Neural cell (in vitro differentiated cells): ENCODE measurements at regions not wholly inside any gene's neighbourhood (a gene's known extent, or its start where the extent isn't known, plus 50 kb on each side); places are given as distances from the start of the nearest gene placed in this dataset.

Source experiments
- H2AFZ ChIP-seq: fragments of 200-600, 300-800 bp; sonication (generic), shearing (Covaris generic); 2 replicates; pipeline ENCODE4 v1.6.0; 2014; ENCODE audit warnings: low read depth, mild to moderate bottlenecking, antibody characterized with exemption, low read length, moderate library complexity
- H3F3A ChIP-seq: fragments of 200-600 bp; shearing (Covaris generic); 2 replicates; pipeline ENCODE4 v1.6.1; 2016; ENCODE audit warnings: mild to moderate bottlenecking, moderate library complexity, mixed read lengths, antibody characterized with exemption, low read length; ENCODE audit not compliant: insufficient read depth, poor library complexity, severe bottlenecking
- H3K27ac ChIP-seq: fragments of 200-600, 300-800 bp; sonication (generic), shearing (Covaris generic); 2 replicates; pipeline ENCODE4 v1.5.1; 2014; ENCODE audit warnings: mild to moderate bottlenecking, low read length, moderate library complexity
- H3K27me3 ChIP-seq: fragments of 300-800, 200-600 bp; sonication (generic), shearing (Covaris generic); 2 replicates; pipeline ENCODE4 v1.6.0; 2014; ENCODE audit warnings: mild to moderate bottlenecking, low read depth, low read length, moderate library complexity; ENCODE audit not compliant: insufficient read depth
- H3K36me3 ChIP-seq: fragments of 300-800, 200-600 bp; sonication (generic), shearing (Covaris generic); 2 replicates; pipeline ENCODE4 v1.5.1; 2014; ENCODE audit warnings: mild to moderate bottlenecking, antibody characterized with exemption, low read length, moderate library complexity; ENCODE audit not compliant: insufficient read depth
- H3K4me2 ChIP-seq: fragments of 300-800, 200-600 bp; sonication (generic), shearing (Covaris generic); 2 replicates; pipeline ENCODE4 v1.6.0; 2014; ENCODE audit warnings: mild to moderate bottlenecking, low read length
- H3K4me3 ChIP-seq: fragments of 300-800, 200-600 bp; sonication (generic), shearing (Covaris generic); 2 replicates; pipeline ENCODE4 v1.5.1; 2014; ENCODE audit warnings: mild to moderate bottlenecking, low read length, moderate library complexity
- H3K79me2 ChIP-seq: fragments of 200-600 bp; shearing (Covaris generic); replicated peaks from 2 replicates; pipeline ENCODE4 v1.6.0; 2014; ENCODE audit warnings: mild to moderate bottlenecking, low read length, moderate library complexity; ENCODE audit not compliant: insufficient read depth
- H3K9ac ChIP-seq: fragments of 300-800, 200-600 bp; sonication (generic), shearing (Covaris generic); 2 replicates; pipeline ENCODE4 v1.6.1; 2016; ENCODE audit warnings: mild to moderate bottlenecking, low read length, mixed read lengths
- H3K9me2 ChIP-seq: fragments of 200-600 bp; shearing (Covaris generic); 2 replicates; pipeline ENCODE4 v1.6.1; 2016; ENCODE audit warnings: mild to moderate bottlenecking, low read length, mixed read lengths; ENCODE audit not compliant: insufficient read depth
- H3K9me3 ChIP-seq: fragments of 200-600, 300-800 bp; sonication (generic), shearing (Covaris generic); 2 replicates; pipeline ENCODE4 v1.6.1; 2016; ENCODE audit warnings: mild to moderate bottlenecking, mixed run types, low read length, moderate library complexity, mixed read lengths
- H4K20me1 ChIP-seq: fragments of 200-600 bp; shearing (Covaris generic); 2 replicates; pipeline ENCODE4 v1.6.1; 2016; ENCODE audit warnings: mild to moderate bottlenecking, mixed run types; ENCODE audit not compliant: insufficient read depth
- EP300 ChIP-seq: fragments of 450-650 bp; conservative IDR thresholded peaks from 2 replicates; pipeline ENCODE4 v1.6.1; 2014; ENCODE audit warnings: antibody characterized with exemption, mild to moderate bottlenecking, moderate library complexity; ENCODE audit not compliant: poor library complexity, severe bottlenecking
- EZH2 ChIP-seq: fragments of 200-600, 300-800 bp; shearing (Covaris generic), sonication (generic); IDR thresholded peaks from 2 replicates; pipeline ENCODE4 v1.6.1; 2014; ENCODE audit warnings: antibody characterized with exemption, low read length, borderline replicate concordance, mild to moderate bottlenecking; ENCODE audit not compliant: insufficient read depth, poor library complexity, severe bottlenecking
- MXI1 ChIP-seq: fragments of 450-650 bp; conservative IDR thresholded peaks from 2 replicates; pipeline ENCODE4 v1.6.1; 2014; ENCODE audit warnings: antibody characterized with exemption, mild to moderate bottlenecking; ENCODE audit not compliant: poor library complexity, severe bottlenecking
- POLR2AphosphoS5 ChIP-seq: IDR thresholded peaks from 2 replicates; pipeline ENCODE4 v1.6.1; 2012
- RAD21 ChIP-seq: fragments of 450-650 bp; conservative IDR thresholded peaks from 2 replicates; pipeline ENCODE4 v1.6.1; 2014; ENCODE audit warnings: antibody characterized with exemption, mild to moderate bottlenecking, moderate library complexity
- SMC3 ChIP-seq: fragments of 450-650 bp; conservative IDR thresholded peaks from 2 replicates; pipeline ENCODE4 v1.6.1; 2014; ENCODE audit warnings: antibody characterized with exemption, mild to moderate bottlenecking, moderate library complexity; ENCODE audit not compliant: poor library complexity
- TAF1 ChIP-seq: IDR thresholded peaks from 2 replicates; pipeline ENCODE4 v1.6.1; 2012; ENCODE audit warnings: low read depth
- TF ChIP-seq, protein P1 (sequence below): fragments of 450-650 bp; IDR thresholded peaks from 2 replicates; pipeline ENCODE4 v1.5.1; 2014; ENCODE audit warnings: antibody characterized with exemption, mild to moderate bottlenecking, moderate library complexity; ENCODE audit not compliant: poor library complexity, severe bottlenecking
- TF ChIP-seq, protein P2 (sequence below): IDR thresholded peaks from 2 replicates; pipeline ENCODE4 v1.6.1; 2012; ENCODE audit warnings: borderline replicate concordance

DNA sequence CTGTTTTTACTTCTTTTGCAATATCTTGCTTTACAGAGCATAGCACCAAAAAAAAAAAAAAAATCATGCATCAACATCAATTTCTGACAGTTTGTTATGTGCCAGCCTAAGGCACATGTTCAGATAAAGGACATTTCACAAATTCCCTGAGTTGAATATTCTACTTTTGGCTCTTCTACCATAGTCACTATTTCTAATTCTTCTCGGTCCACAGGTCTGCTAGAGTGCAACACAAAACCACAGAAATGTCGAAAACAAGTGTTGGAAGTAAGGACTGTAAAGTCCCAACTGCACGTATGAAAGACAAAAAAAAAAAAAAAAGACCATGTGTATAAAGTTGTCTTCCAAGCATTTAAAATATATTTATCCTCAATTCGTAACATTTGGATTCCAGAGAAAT is 494.2 kb upstream of the INTU start:
- Histone ChIP-seq H3K9me2 (no peaks in the 10 kb centered on the region), H2AFZ (no peak overlapping the region), H3K36me3 (no peaks in the 10 kb centered on the region), H3K79me2 (no peaks in the 10 kb centered on the region), H3K9ac (no peak overlapping the region), H4K20me1 (no peaks in the 10 kb centered on the region), H3K9me3 (no peaks in the 10 kb centered on the region), H3K4me2 (no peak overlapping the region), H3K27me3 (no peaks in the 10 kb centered on the region), H3K27ac (no peak overlapping the region), H3K4me3 (no peak overlapping the region), H3F3A (no peaks in the 10 kb centered on the region)
- TF ChIP-seq, protein P1, sequence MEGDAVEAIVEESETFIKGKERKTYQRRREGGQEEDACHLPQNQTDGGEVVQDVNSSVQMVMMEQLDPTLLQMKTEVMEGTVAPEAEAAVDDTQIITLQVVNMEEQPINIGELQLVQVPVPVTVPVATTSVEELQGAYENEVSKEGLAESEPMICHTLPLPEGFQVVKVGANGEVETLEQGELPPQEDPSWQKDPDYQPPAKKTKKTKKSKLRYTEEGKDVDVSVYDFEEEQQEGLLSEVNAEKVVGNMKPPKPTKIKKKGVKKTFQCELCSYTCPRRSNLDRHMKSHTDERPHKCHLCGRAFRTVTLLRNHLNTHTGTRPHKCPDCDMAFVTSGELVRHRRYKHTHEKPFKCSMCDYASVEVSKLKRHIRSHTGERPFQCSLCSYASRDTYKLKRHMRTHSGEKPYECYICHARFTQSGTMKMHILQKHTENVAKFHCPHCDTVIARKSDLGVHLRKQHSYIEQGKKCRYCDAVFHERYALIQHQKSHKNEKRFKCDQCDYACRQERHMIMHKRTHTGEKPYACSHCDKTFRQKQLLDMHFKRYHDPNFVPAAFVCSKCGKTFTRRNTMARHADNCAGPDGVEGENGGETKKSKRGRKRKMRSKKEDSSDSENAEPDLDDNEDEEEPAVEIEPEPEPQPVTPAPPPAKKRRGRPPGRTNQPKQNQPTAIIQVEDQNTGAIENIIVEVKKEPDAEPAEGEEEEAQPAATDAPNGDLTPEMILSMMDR: no peak
- no peak for TF ChIP-seq POLR2AphosphoS5
- TF ChIP-seq, protein P2, sequence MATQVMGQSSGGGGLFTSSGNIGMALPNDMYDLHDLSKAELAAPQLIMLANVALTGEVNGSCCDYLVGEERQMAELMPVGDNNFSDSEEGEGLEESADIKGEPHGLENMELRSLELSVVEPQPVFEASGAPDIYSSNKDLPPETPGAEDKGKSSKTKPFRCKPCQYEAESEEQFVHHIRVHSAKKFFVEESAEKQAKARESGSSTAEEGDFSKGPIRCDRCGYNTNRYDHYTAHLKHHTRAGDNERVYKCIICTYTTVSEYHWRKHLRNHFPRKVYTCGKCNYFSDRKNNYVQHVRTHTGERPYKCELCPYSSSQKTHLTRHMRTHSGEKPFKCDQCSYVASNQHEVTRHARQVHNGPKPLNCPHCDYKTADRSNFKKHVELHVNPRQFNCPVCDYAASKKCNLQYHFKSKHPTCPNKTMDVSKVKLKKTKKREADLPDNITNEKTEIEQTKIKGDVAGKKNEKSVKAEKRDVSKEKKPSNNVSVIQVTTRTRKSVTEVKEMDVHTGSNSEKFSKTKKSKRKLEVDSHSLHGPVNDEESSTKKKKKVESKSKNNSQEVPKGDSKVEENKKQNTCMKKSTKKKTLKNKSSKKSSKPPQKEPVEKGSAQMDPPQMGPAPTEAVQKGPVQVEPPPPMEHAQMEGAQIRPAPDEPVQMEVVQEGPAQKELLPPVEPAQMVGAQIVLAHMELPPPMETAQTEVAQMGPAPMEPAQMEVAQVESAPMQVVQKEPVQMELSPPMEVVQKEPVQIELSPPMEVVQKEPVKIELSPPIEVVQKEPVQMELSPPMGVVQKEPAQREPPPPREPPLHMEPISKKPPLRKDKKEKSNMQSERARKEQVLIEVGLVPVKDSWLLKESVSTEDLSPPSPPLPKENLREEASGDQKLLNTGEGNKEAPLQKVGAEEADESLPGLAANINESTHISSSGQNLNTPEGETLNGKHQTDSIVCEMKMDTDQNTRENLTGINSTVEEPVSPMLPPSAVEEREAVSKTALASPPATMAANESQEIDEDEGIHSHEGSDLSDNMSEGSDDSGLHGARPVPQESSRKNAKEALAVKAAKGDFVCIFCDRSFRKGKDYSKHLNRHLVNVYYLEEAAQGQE: no peak
- no peak for TF ChIP-seq MXI1
- TF ChIP-seq EP300: no peak
- no peak for TF ChIP-seq EZH2

DNA sequence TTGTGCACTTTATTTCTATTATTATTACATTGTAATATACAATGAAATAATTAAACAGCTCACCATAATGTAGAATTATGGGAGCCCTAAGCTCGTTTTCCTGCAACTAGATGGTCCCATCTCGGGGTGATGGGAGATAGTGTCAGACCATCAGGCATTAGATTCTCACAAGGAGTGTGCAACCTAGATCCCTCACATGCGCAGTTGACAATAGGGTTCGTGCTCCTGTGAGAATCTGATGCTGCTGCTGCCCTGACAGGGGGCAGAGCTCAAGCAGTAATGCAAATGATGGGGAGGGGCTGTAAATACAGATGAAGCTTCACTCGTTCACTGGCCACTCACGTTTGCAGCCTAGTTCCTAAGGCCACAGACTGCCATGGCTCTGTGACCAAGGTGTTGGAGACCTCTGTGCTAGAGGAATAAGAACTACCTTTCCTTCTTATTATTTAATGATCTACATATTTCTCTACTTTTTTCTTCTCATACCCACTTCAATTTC is 492.9 kb upstream of the INTU start:
- Histone ChIP-seq H3K36me3 (no peaks in the 10 kb centered on the region), H2AFZ (no peak overlapping the region), H3K9me3 (no peaks in the 10 kb centered on the region), H3K4me3 (no peak overlapping the region), H3K4me2 (no peak overlapping the region), H3K27me3 (no peaks in the 10 kb centered on the region), H3K79me2 (no peaks in the 10 kb centered on the region), H3K9ac (no peak overlapping the region), H4K20me1 (no peaks in the 10 kb centered on the region), H3F3A (no peaks in the 10 kb centered on the region), H3K9me2 (no peaks in the 10 kb centered on the region), H3K27ac (no peak overlapping the region)
- TF ChIP-seq POLR2AphosphoS5: no peak
- no peak for TF ChIP-seq SMC3
- TF ChIP-seq RAD21: no peak
- no peak for TF ChIP-seq MXI1
- TF ChIP-seq TAF1: no peak
- TF ChIP-seq, protein P2: no peak
- no peak for TF ChIP-seq EZH2
- no peak for TF ChIP-seq EP300
- TF ChIP-seq, protein P1: no peak
